SK-N-SH treated with all-trans-retinoic acid at 6 μM for 48 hours (cell line): ENCODE measurements at regions not wholly inside any gene's neighbourhood (a gene's known extent, or its start where the extent isn't known, plus 50 kb on each side); places are given as distances from the start of the nearest gene placed in this dataset.

Source experiments
- ATAC-seq: fragments of 200-7000 bp; cut with Tn5 transposase; 3 replicates; pipeline ENCODE4 v1.9.1; 2020; ENCODE audit warnings: mild to moderate bottlenecking, moderate library complexity
- ARNTL ChIP-seq: fragments of 450-650 bp; formaldehyde crosslinking; IDR thresholded peaks from 2 replicates; pipeline ENCODE4 v1.5.0; 2020; ENCODE audit warnings: low read depth, mild to moderate bottlenecking, moderate library complexity, borderline replicate concordance
- BACH2 ChIP-seq: fragments of 250-450 bp; sonication (Bioruptor Pico); IDR thresholded peaks from 2 replicates; pipeline ENCODE4 v1.9.0; 2021; ENCODE audit warnings: mild to moderate bottlenecking, borderline replicate concordance
- CREB5 ChIP-seq: fragments of 250-450 bp; sonication (Bioruptor Pico); IDR thresholded peaks from 2 replicates; pipeline ENCODE4 v1.5.1; 2020; ENCODE audit warnings: low read depth, mild to moderate bottlenecking, moderate library complexity
- CSDC2 ChIP-seq: fragments of 250-450 bp; sonication (Bioruptor Pico); IDR thresholded peaks from 2 replicates; pipeline ENCODE4 v1.5.0; 2020; ENCODE audit warnings: mild to moderate bottlenecking, moderate library complexity
- CSRNP3 ChIP-seq: fragments of 250-450 bp; sonication (Bioruptor Pico); IDR thresholded peaks from 2 replicates; pipeline ENCODE4 v1.5.1; 2021; ENCODE audit warnings: mild to moderate bottlenecking, moderate library complexity
- ESRRG ChIP-seq: fragments of 250-450 bp; sonication (Bioruptor Pico); IDR thresholded peaks from 2 replicates; pipeline ENCODE4 v1.6.1; 2021; ENCODE audit warnings: mild to moderate bottlenecking
- ISL1 ChIP-seq: fragments of 250-450 bp; sonication (Bioruptor Pico); IDR thresholded peaks from 2 replicates; pipeline ENCODE4 v2.1.2; 2022; ENCODE audit warnings: mild to moderate bottlenecking, moderate library complexity
- OSR1 ChIP-seq: fragments of 250-450 bp; sonication (Bioruptor Pico); IDR thresholded peaks from 2 replicates; pipeline ENCODE4 v1.8.0; 2022; ENCODE audit warnings: moderate library complexity, mild to moderate bottlenecking, inconsistent platforms
- PATZ1 ChIP-seq: fragments of 250-450 bp; sonication (Bioruptor Pico); IDR thresholded peaks from 2 replicates; pipeline ENCODE4 v1.8.0; 2020; ENCODE audit warnings: mild to moderate bottlenecking, moderate library complexity, borderline replicate concordance
- POU6F1 ChIP-seq: fragments of 250-450 bp; sonication (Bioruptor Pico); IDR thresholded peaks from 2 replicates; pipeline ENCODE4 v1.8.0; 2021; ENCODE audit warnings: low read depth, mild to moderate bottlenecking, moderate library complexity, borderline replicate concordance
- PPARA ChIP-seq: fragments of 250-450 bp; sonication (Bioruptor Pico); IDR thresholded peaks from 2 replicates; pipeline ENCODE4 v1.5.0; 2020; ENCODE audit warnings: mild to moderate bottlenecking, borderline replicate concordance
- SNAI2 ChIP-seq: fragments of 250-450 bp; sonication (Bioruptor Pico); IDR thresholded peaks from 2 replicates; pipeline ENCODE4 v1.5.0; 2020; ENCODE audit warnings: mild to moderate bottlenecking, moderate library complexity
- TCF4 ChIP-seq: fragments of 250-450 bp; sonication (Bioruptor Pico); IDR thresholded peaks from 2 replicates; pipeline ENCODE4 v1.8.0; 2021; ENCODE audit warnings: mild to moderate bottlenecking, moderate library complexity, borderline replicate concordance
- TOX ChIP-seq: fragments of 250-450 bp; sonication (Bioruptor Pico); IDR thresholded peaks from 2 replicates; pipeline ENCODE4 v1.8.0; 2021; ENCODE audit warnings: mild to moderate bottlenecking, moderate library complexity, borderline replicate concordance
- TSHZ2 ChIP-seq: fragments of 250-450 bp; sonication (Bioruptor Pico); IDR thresholded peaks from 2 replicates; pipeline ENCODE4 v1.5.0; 2020; ENCODE audit warnings: mild to moderate bottlenecking, moderate library complexity
- ZC3H10 ChIP-seq: fragments of 250-450 bp; sonication (Bioruptor Pico); IDR thresholded peaks from 2 replicates; pipeline ENCODE4 v1.5.1; 2021; ENCODE audit warnings: mild to moderate bottlenecking, moderate library complexity
- ZFP3 ChIP-seq: fragments of 250-450 bp; sonication (Bioruptor Pico); IDR thresholded peaks from 2 replicates; pipeline ENCODE4 v1.5.0; 2020; ENCODE audit warnings: mild to moderate bottlenecking, moderate library complexity
- ZNF565 ChIP-seq: fragments of 450-650 bp; formaldehyde crosslinking; conservative IDR thresholded peaks from 2 replicates; pipeline ENCODE4 v1.5.0; 2020; ENCODE audit warnings: low read depth, mild to moderate bottlenecking, moderate library complexity
- ZNF70 ChIP-seq: fragments of 450-650 bp; formaldehyde crosslinking; IDR thresholded peaks from 2 replicates; pipeline ENCODE4 v1.5.0; 2020; ENCODE audit warnings: mild to moderate bottlenecking, moderate library complexity
- ZNF8 ChIP-seq: fragments of 450-650 bp; formaldehyde crosslinking; IDR thresholded peaks from 2 replicates; pipeline ENCODE4 v1.5.0; 2020; ENCODE audit warnings: mild to moderate bottlenecking, moderate library complexity

GRCh38 chr2:75288760-75289159, 89.4 kb upstream of the TACR1 start:
- ATAC-seq: no peak
- no peak for TF ChIP-seq PATZ1 (CRISPR knock-in tag)
- no peak for TF ChIP-seq CREB5 (CRISPR knock-in tag)
- TF ChIP-seq CSDC2 (CRISPR knock-in tag): no peak
- TF ChIP-seq TOX (CRISPR knock-in tag): no peak
- TF ChIP-seq ESRRG (CRISPR knock-in tag): no peak
- no peak for TF ChIP-seq CSRNP3 (CRISPR knock-in tag)
- no peak for TF ChIP-seq ZC3H10
- TF ChIP-seq SNAI2 (CRISPR knock-in tag): no peak
- TF ChIP-seq ZFP3 (CRISPR knock-in tag): no peak
- no peak for TF ChIP-seq POU6F1 (CRISPR knock-in tag)
- TF ChIP-seq ZNF70: no peak
- TF ChIP-seq ARNTL: no peak
- no peak for TF ChIP-seq ZNF565 (CRISPR knock-in tag)
- TF ChIP-seq BACH2: no peak
- TF ChIP-seq ZNF8 (CRISPR knock-in tag): no peak
- no peak for TF ChIP-seq TSHZ2

GRCh38 chr2:75287624-75288316, 88.5 kb upstream of the TACR1 start:
- ATAC-seq: no peak
- TF ChIP-seq ZC3H10 (no peak), ISL1 (no peak), CSRNP3 (CRISPR knock-in tag) (no peak), TOX (CRISPR knock-in tag) (no peak), PPARA (CRISPR knock-in tag) (no peak), OSR1 (no peak), CSDC2 (CRISPR knock-in tag) (no peak), ZFP3 (CRISPR knock-in tag) (no peak), TCF4 (CRISPR knock-in tag) (no peak), PATZ1 (CRISPR knock-in tag) (no peak)
